H7 (cell line): ENCODE measurements at regions not wholly inside any gene's neighbourhood (a gene's known extent, or its start where the extent isn't known, plus 50 kb on each side); places are given as distances from the start of the nearest gene placed in this dataset.

ENCODE experiments used
- DNase-seq: peaks from one replicate; pipeline ENCODE4 v3.0.0; 2012
- H3K27me3 ChIP-seq: 2 replicates; pipeline ENCODE4 v1.6.0; 2011; ENCODE audit warnings: mild to moderate bottlenecking, low read length; ENCODE audit not compliant: control insufficient read depth, insufficient read depth
- H3K36me3 ChIP-seq: replicated peaks from 2 replicates; pipeline ENCODE4 v1.5.1; 2011; ENCODE audit warnings: low read length; ENCODE audit not compliant: control insufficient read depth, insufficient read depth
- H3K4me3 ChIP-seq: 2 replicates; pipeline ENCODE4 v1.5.1; 2011; ENCODE audit warnings: low read depth, mild to moderate bottlenecking, control low read depth, low read length, moderate library complexity; ENCODE audit not compliant: insufficient read depth

DNA sequence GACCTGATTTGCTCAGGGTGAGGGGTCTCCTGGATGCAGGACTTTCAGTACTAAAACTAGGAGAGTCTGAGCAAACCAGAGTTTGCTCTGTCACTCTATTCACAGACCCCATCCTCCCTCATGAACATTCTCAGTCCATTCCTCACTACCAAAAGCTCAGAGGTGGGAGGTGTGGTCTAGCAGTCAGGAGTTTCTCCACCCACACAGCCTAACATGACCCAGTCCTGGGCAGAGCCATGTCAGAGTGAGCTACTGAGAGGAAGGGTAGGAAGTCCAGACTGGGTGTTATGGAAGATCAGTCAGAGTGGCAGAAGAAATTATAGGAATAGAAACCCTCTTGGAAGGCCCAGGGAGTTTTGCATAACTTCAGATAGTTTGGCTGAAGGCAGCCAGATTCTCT, 113.3 kb upstream of the GRAMD2B start:
- H3K27me3 ChIP-seq, result no peaks in the 10 kb centered on the region; the same call in 1 of the 2 replicates
- DNase-seq, result no peak
- H3K4me3 ChIP-seq, result no peak overlapping the region
- no peaks in the 10 kb centered on the region for H3K36me3 ChIP-seq

DNA sequence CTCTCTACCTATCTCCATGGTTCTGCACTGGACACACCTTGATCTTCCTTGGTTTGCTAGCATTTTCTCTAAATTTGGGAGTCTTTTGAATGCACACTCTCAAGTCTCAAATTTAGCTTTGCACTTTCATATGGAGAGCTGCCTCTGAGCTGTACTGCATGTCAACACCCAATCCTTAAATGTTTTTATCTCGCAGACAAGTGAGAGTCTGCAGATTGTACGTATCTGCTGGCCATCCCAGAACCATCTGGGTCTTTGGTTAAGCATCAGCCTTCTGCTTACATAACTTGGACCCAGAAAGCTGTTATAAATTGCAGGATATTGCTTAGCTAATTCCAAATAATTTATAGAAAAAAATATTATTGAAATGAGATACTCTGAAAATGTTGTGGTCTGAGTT, 111.4 kb upstream of the GRAMD2B start:
- no peak overlapping the region for H3K4me3 ChIP-seq
- no peaks in the 10 kb centered on the region; the same call in 1 of the 2 replicates for H3K27me3 ChIP-seq
- no peak for DNase-seq
- H3K36me3 ChIP-seq, result no peaks in the 10 kb centered on the region

DNA sequence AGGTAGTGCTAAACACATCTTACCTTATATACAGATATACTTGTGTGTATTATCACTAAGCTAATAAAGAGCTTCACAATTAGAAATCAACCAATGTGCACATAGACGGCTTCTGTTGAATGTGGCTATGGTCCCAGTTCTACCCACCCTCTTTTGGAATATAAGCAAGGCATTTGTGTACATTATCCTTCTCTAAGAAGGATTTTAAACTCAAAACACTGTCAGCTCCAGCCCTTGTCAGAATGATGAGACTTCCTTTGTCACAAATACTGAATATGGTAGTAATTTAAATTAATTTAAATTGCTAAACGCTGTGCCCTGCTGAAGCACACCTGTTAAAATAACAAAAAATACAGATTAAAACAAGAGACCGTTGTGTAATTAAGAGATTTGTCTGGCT, 107.9 kb upstream of the GRAMD2B start:
- Histone ChIP-seq H3K27me3 (no peaks in the 10 kb centered on the region; the same call in 1 of the 2 replicates), H3K36me3 (no peaks in the 10 kb centered on the region), H3K4me3 (no peak overlapping the region)
- no peak for DNase-seq

DNA sequence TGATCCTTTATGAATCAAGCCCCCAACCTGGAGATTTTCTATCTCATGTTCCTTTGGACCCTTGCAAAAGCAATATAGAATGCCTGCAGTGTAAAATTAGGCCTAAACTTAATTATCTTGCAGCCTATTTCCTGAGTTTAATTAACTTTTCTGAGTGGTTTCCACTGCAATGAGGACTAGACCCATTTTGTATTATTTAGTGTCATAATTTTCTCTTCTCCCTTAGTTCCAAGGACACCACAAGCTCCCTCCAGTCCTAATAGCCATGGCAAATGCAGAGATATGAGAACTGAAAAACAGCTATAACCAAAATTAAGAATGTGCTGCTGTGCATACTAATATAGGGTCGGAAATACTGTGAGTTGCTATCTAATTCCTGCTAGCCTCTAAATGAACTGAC, 90.9 kb upstream of the GRAMD2B start:
- H3K36me3 ChIP-seq, result no peaks in the 10 kb centered on the region
- DNase-seq, result no peak
- no peaks in the 10 kb centered on the region for H3K27me3 ChIP-seq
- no peak overlapping the region for H3K4me3 ChIP-seq

DNA sequence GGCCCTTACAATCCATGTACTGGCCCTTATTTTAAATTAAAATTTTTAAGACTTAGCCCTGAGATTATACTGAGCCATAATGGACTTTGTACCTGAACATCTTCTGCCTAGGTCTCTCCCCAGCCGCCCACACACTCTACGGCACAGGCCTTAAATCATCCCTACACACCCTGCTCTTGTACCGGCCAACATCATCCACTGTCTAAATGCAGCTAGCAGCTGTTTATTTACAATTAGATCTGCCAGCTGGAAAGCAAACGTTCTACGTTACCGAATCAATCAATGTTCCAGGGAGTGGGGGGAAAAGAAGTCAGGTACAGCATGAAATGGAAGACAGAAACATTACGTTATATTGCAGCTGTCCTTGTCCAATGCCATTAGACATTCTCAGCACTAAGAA, 88.4 kb upstream of the GRAMD2B start:
- Histone ChIP-seq H3K4me3 (no peak overlapping the region), H3K36me3 (no peaks in the 10 kb centered on the region), H3K27me3 (no peaks in the 10 kb centered on the region)
- DNase-seq, result no peak

DNA sequence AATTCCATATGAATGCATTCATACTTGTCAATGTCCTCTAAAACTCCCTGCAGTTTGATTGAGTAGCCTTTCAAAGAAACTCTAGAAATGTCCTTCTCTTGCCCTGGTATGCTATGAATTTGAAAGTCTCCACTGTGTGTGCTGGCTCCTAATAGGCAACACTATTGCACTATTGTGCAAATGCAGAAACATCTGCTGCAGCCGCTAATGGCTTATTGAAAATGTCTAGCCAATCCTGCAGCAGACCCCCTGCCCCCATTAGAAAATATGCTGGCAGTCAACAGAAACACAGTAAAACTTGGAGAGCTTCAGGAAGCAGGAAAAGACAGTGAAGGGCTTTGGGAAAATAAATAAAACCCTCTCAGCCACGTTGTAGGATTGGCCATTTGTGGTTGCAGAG, 87.3 kb upstream of the GRAMD2B start:
- Histone ChIP-seq H3K4me3 (no peak overlapping the region), H3K27me3 (no peaks in the 10 kb centered on the region), H3K36me3 (no peaks in the 10 kb centered on the region)
- no peak for DNase-seq

DNA sequence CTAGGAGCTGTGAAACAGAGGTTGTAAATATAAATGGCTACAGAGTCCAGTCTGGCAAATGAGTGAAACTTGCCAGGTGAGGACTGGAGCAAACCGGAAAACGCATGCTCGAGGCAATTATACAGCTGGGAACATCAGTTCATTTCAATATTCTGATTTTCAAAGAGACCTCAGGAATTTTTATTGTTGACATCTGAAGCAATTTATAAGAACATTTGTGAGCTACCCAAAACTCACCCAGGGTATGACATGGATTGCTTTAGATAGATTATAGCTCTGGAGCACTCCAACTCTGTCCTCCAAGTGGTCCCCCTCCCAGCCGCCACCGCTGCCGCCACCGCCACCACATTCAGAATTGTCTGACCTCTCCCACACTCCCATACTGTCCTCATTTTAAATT, 84.6 kb upstream of the GRAMD2B start:
- DNase-seq, result no peak
- Histone ChIP-seq H3K4me3 (no peak overlapping the region), H3K27me3 (no peaks in the 10 kb centered on the region), H3K36me3 (no peaks in the 10 kb centered on the region)

DNA sequence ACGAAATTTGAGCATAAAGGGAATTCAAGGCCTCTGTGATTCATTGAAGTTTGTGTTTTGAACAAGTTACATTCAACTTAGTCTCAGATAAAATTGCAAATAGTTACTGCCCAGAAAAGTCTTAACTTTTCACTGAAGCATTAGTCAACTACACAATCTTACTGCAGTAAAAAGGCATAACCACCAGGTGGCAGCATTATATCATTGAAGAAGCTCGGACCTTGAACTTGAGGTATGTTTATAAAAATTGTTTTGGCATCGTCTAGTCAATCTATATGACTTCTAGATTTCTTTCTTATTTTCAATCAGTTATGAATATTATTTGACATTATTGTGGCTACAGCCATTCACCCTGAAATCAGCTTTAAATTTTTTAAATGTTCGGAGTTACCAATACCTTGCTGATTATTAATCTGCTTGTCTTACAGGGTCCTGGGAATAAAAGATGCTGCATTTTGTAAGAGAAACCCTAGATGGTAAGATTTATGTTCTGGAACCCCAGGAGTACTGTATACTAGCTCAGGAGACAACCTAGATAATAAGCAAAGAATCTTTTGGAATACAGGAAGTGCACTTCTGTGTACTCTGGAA, 83.9 kb upstream of the GRAMD2B start:
- H3K4me3 ChIP-seq, result no peak overlapping the region
- H3K36me3 ChIP-seq, result no peaks in the 10 kb centered on the region
- H3K27me3 ChIP-seq, result no peaks in the 10 kb centered on the region
- peak; percentile 35 for DNase-seq

DNA sequence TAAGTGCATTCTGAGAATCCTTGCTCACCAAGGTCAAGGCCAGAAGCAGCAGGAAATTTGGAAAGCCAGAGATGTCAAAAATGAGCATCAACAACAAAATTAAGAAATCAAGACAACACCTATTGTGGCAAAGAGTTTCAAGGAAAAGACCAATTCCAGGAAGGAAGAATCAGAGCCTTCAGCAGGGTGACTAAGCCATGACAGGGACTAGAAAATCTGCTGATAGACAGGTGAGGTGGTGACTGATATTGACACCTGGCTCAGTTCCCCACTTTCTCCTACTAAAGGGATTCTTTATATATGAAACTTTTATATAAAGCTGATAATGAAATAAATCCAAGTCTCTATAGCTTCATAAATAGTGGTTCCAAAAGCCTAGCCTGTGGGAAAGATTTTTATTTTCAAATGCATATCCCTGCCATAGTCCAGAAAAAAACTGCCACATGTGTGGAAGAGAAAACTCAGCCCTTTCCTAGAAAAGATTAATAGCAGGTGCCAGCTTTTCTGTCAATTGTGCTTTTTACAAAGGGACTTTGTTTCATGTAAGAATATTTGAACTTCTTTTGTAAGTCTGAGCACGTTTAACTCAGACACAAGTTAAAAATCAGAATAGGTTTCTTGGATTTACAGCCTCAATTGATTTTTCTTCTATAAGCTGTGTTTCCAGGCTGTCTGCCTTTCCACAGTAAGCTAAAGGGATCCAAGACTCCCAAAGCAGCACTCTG, 81.1 kb upstream of the GRAMD2B start:
- Histone ChIP-seq H3K4me3 (no peak overlapping the region), H3K36me3 (no peaks in the 10 kb centered on the region), H3K27me3 (no peaks in the 10 kb centered on the region)
- DNase-seq, result no peak

DNA sequence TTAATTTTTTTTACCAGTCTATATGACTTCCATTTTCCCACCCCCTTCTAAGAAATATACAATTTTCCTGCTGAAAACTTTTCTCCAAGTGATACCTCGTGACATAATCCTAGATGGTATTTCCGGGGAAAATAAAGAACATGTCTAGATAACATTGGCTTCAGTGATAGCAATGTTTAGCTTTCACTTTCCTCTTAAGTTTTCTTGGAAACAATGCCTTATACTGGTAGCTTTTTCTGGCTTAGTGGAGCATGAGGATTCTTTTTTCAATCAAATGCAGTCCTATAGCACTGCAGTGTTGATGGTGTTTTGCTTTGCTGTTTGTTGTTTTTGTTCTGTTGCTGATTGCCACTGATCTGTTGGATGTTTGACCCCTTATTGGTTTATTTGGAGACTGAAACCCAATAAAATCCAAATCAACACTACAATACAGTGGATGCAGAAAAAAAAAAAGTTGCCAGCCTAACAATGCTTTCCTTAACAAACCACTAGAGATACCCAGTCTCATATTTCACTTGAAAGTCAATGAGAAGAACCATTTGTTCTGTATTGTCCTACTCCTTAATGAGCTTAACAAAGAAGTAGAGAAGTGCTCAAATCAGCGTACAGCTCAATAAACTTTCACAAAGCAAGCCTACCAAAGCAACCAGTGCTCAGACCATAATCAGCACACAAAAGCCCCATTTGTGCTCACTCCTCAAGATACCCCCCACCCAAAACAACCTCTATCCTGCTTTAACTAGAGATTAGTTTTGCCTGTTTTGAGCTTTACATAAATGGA, 74.2 kb upstream of the GRAMD2B start:
- H3K27me3 ChIP-seq, result no peaks in the 10 kb centered on the region
- H3K4me3 ChIP-seq, result no peak overlapping the region
- H3K36me3 ChIP-seq, result no peaks in the 10 kb centered on the region
- DNase-seq, result no peak

DNA sequence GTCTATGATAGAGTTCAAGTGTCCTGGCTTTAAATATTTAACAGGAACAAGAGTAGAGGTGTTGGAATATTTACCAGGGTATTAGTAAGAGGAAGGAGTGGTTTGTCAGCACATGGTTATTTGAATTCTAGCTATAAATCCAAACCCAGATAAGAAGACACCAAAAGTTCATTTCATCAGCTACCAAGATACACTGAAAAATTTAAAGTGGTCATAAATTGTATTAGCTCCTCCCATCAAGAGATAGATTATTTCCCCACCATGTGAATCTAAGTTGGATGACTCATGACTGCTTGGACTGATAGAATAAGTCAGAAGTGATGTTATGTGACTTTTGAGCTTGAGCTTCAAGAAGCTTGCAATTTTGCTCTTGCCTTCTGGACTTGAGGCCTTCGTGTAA, 72.1 kb upstream of the GRAMD2B start:
- H3K27me3 ChIP-seq, result no peaks in the 10 kb centered on the region
- no peaks in the 10 kb centered on the region for H3K36me3 ChIP-seq
- H3K4me3 ChIP-seq, result no peak overlapping the region
- DNase-seq, result no peak

DNA sequence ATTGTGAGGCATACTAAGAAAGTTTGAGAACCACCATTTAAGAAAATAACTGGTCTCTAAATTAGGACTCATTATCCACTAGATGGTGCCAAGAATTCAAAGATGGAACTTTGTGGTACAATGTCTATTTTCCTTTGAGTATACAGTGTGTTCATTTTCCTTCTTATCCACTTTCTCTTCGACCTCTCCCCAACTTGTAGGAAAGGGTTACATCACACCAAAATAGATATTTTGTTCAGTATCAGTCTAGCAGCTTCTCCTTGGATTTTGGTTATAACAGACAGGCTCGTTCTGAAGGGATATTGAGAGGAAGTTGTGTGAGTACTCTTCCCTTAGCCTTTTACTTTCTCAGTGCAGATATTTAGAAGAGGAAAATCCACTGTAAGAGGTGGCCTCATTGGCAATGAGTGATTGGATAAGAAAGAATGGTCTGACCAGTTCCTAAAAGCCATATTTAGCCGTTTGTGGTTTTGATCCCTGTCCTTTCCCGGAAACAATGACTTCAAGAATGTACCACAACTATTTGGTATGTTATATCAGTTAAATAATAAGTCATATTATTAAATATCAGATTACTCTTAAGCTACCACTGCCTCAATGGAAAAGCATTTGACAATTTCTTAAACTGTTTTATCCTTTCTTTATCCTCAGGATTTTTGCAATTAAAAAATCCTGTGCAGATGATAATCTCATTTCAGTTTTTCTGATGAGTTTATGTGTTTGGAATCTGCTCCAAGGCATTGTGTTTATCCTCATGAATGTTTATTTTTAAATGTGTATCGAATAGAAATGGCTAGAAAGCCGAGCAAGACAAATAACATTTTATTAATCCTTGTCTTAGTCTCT, 69.0 kb upstream of the GRAMD2B start:
- Histone ChIP-seq H3K27me3 (no peaks in the 10 kb centered on the region), H3K36me3 (no peaks in the 10 kb centered on the region), H3K4me3 (no peak overlapping the region)
- DNase-seq, result no peak

DNA sequence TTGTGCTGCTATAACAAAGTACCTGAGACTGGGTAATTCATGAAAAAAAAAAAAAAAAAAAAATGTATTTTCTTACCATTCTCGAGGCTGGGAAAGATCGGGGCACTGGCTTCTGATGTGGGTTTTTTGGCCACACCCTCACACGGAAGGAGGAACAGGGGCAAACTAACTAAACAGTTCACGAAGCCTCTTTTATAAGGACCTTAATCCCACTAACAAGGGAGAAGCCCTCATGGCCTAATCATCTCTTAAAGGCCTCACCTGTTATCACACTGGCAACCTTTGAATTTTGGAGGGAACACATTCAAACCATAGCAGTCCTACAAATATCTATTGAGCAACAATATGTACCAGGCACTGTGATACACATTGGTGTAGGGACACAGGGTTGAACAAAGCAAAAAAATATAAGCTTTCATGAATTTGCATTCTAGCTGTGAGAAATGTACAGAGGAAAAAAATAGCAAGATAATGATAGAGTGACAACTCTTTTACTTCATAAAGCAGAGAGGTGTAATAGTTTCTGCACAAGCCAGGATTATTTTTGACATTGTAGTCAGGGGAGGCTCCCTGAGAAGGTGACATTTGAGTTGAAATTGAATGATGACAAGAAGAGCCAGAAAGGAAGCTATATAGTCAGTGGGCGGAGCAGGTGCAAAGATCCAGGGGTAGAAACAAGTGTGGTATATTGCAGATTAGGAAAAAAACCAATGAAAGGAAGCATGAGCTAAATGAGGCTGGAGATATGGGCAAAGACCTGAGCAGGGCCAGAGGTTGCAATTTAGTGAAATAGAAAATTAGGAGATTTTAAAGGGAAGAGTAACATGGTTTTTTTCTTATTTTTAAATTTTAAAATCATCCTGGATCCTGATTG, 68.1 kb upstream of the GRAMD2B start:
- DNase-seq, result no peak
- Histone ChIP-seq H3K36me3 (no peaks in the 10 kb centered on the region), H3K4me3 (no peak overlapping the region), H3K27me3 (no peaks in the 10 kb centered on the region)

DNA sequence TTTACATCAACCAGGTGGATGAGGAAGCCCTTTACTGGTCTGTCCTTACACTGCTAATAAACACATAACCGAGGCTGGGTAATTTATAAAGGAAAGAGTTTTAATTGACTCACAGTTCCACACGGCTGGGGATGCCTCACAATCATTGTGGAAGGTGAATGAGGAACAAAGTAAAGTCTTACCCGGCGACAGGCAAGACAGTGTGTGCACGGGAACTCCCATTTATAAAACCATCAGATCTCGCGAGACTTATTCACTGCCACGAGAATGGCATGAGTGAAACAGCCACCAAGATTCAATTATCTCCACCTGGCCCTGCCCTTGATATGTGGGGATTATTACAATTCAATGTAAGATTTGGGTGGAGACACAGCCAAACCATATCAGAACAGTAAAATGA, 67.3 kb upstream of the GRAMD2B start:
- Histone ChIP-seq H3K36me3 (no peaks in the 10 kb centered on the region), H3K4me3 (no peak overlapping the region), H3K27me3 (no peaks in the 10 kb centered on the region)
- no peak for DNase-seq
